Suprapubic skin (tissue), 4 donors: ENCODE measurements at regions not wholly inside any gene's neighbourhood (a gene's known extent, or its start where the extent isn't known, plus 50 kb on each side); places are given as distances from the start of the nearest gene placed in this dataset.

ENCODE experiments used
- DNase-seq, 2 donors: peaks; one replicate each; pipeline ENCODE4 v3.0.0-alpha.2; 2019; ENCODE audit warnings: low spot score in 2 of 2
- H3K27ac ChIP-seq: fragments of 200-600 bp; sonication (generic); one replicate; pipeline ENCODE4 v1.5.1; 2019
- H3K27me3 ChIP-seq: fragments of 200-600 bp; sonication (generic); one replicate; pipeline ENCODE4 v1.5.1; 2019
- H3K36me3 ChIP-seq: fragments of 200-600 bp; sonication (generic); one replicate; pipeline ENCODE4 v1.5.1; 2019
- H3K4me1 ChIP-seq: fragments of 200-600 bp; sonication (generic); one replicate; pipeline ENCODE4 v1.5.1; 2019
- H3K4me3 ChIP-seq: fragments of 200-600 bp; sonication (generic); one replicate; pipeline ENCODE4 v1.5.1; 2019; ENCODE audit warnings: mild to moderate bottlenecking
- H3K9me3 ChIP-seq: fragments of 200-600 bp; sonication (generic); one replicate; pipeline ENCODE4 v1.5.1; 2019
- CTCF ChIP-seq, 2 donors: fragments of 200-600 bp in 1 of 2; fragments of 450-650 bp in 1 of 2; sonication (generic) in 1 of 2; IDR thresholded peaks; one replicate each; pipeline ENCODE4 v1.5.1; 2016 to 2019; ENCODE audit warnings: antibody characterized with exemption in 2 of 2, mild to moderate bottlenecking in 1 of 2, moderate library complexity in 1 of 2
- EP300 ChIP-seq: sonication (generic); formaldehyde crosslinking; IDR thresholded peaks from one replicate; pipeline ENCODE4 v1.6.1; 2017; ENCODE audit warnings: antibody characterized with exemption
- POLR2A ChIP-seq, 2 donors: fragments of 450-650 bp; IDR thresholded peaks; one replicate each; pipeline ENCODE4 v1.6.1; 2017; ENCODE audit warnings: antibody characterized with exemption in 2 of 2, mild to moderate bottlenecking in 2 of 2, moderate library complexity in 2 of 2
- POLR2AphosphoS5 ChIP-seq, 3 donors: sonication (generic); formaldehyde crosslinking; IDR thresholded peaks; one replicate each; pipeline ENCODE4 v1.6.1; 2017; ENCODE audit warnings: antibody characterized with exemption in 3 of 3
- WGBS: methylation state at CpG from one replicate; pipeline ENCODE4 v1.1.5; 2018; 5-methylcytosine and 5-hydroxymethylcytosine counted together

DNA sequence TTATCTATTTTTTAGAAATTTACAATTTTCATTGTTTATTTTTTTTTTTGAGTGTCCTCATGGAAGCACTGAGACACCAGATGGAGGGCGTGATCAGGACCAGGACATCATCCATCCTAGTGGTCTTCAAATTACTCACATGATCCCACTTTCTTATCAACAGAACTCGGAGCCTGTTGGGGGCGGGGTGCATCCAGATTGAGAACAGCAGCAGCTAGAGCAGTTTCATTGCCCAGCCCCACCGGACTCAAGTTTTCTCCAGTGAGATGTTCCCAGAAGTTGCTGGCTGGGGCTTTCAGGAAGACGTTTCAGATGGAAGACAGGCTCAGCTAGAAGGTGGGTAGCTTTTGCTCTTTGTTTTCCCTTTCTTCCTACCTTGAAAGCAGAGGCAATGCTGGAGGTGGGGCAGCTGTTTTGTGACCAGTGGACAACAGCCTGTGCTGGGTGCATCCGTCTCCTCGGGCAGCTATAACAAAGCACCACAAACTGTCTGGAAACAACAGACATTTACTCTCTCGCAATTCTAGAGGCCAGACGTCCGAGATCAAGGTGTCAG, 562.1 kb downstream of the TBC1D22A start:
- no peak for DNase-seq
- no peak overlapping the region for H3K4me3 ChIP-seq
- H3K4me1 ChIP-seq, result no peaks in the 10 kb centered on the region
- TF ChIP-seq CTCF (IDR thresholded peaks at IDR 0.05), result no peak
- no peak for TF ChIP-seq EP300
- peaks cover 4% of the 10 kb centered on the region for H3K27me3 ChIP-seq
- no peaks in the 10 kb centered on the region for H3K36me3 ChIP-seq
- no peak overlapping the region for H3K27ac ChIP-seq
- H3K9me3 ChIP-seq, result peaks cover 4% of the 10 kb centered on the region
- 79% methylated on average over 7 of the region's 10 CpGs for WGBS

GRCh38 chr22:47323518-47323917, 561.1 kb downstream of the TBC1D22A start:
- H3K27ac ChIP-seq, result no peak overlapping the region
- no peak overlapping the region for H3K4me3 ChIP-seq
- H3K4me1 ChIP-seq, result no peaks in the 10 kb centered on the region
- WGBS, result 81% methylated on average over 6 of the region's 6 CpGs
- H3K9me3 ChIP-seq, result peaks cover 4% of the 10 kb centered on the region
- peaks cover 4% of the 10 kb centered on the region for H3K27me3 ChIP-seq
- no peak for TF ChIP-seq EP300
- no peak for TF ChIP-seq CTCF (IDR thresholded peaks at IDR 0.05)
- TF ChIP-seq POLR2AphosphoS5 (IDR thresholded peaks at IDR 0.05), result no peak
- TF ChIP-seq POLR2A (IDR thresholded peaks at IDR 0.05), result no peak
- DNase-seq, result no peak
- H3K36me3 ChIP-seq, result no peaks in the 10 kb centered on the region

DNA sequence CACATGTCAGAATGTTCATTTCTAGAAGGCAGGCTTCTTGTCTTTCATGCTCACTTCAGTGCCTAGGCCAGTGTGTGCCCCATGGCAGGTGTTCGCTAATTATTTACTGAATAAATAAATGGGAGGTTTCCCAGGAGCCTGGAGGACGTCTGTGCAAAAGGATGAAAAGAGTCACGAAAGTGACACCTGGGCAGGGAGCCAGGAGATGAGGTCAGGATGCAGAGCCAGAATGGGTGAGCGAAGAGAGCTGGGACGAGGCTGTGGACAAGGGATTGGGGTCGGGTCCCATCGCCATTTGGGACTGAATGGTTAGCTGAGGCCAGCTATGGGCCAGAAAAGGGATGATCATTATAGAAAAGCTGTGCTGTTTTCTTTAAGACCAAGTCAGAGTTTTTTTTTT, 560.4 kb downstream of the TBC1D22A start:
- peaks cover 4% of the 10 kb centered on the region for H3K27me3 ChIP-seq
- H3K36me3 ChIP-seq, result no peaks in the 10 kb centered on the region
- DNase-seq, result no peak
- 58% methylated on average over 7 of the region's 7 CpGs for WGBS
- H3K27ac ChIP-seq, result no peak overlapping the region
- no peak for TF ChIP-seq POLR2A (IDR thresholded peaks at IDR 0.05)
- TF ChIP-seq POLR2AphosphoS5 (IDR thresholded peaks at IDR 0.05), result no peak
- TF ChIP-seq CTCF (IDR thresholded peaks at IDR 0.05), result no peak
- TF ChIP-seq EP300, result no peak
- H3K4me3 ChIP-seq, result no peak overlapping the region
- H3K4me1 ChIP-seq, result no peaks in the 10 kb centered on the region
- H3K9me3 ChIP-seq, result peaks cover 4% of the 10 kb centered on the region

DNA sequence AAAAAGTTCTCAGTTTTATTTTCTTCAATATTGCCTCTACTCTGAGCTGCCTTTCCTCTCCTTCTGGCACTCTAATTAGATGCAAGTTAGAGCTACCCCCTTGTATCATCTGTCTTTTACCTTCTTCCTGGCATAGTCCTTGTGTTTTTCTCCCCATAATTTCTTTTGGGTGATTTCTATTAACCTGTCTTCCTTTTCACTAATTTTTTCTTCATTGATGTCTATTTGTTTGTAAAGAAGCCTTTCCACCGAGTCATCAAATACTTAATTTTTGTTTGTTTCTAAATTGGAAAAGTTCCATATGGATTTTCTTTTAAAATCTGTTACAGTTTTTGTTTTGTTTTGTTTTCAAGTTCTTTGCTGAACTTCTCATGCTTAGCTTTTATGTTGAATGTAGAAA, 558.1 kb downstream of the TBC1D22A start:
- WGBS, result 80% methylated on average over 1 of the region's 1 CpG
- Histone ChIP-seq H3K4me1 (no peaks in the 10 kb centered on the region), H3K27me3 (peaks cover 12% of the 10 kb centered on the region), H3K36me3 (no peaks in the 10 kb centered on the region), H3K4me3 (no peak overlapping the region), H3K27ac (no peak overlapping the region), H3K9me3 (peaks cover 4% of the 10 kb centered on the region)
- DNase-seq, result no peak
- no peak for TF ChIP-seq CTCF (IDR thresholded peaks at IDR 0.05)
- no peak for TF ChIP-seq POLR2A (IDR thresholded peaks at IDR 0.05)

- 70% methylated on average over 9 of the region's 9 CpGs for WGBS
- no peak for DNase-seq
- H3K27ac ChIP-seq, result no peak overlapping the region
- H3K36me3 ChIP-seq, result no peaks in the 10 kb centered on the region
- H3K4me1 ChIP-seq, result no peaks in the 10 kb centered on the region
- TF ChIP-seq CTCF (IDR thresholded peaks at IDR 0.05) (no peak), POLR2A (IDR thresholded peaks at IDR 0.05) (no peak), POLR2AphosphoS5 (IDR thresholded peaks at IDR 0.05) (no peak), EP300 (no peak)
- peaks cover 4% of the 10 kb centered on the region for H3K9me3 ChIP-seq
- no peak overlapping the region for H3K4me3 ChIP-seq
- H3K27me3 ChIP-seq, result peaks cover 8% of the 10 kb centered on the region
Observed at GRCh38 chr22:47318041-47318737, 555.7 kb downstream of the TBC1D22A start.
